HK-2 (cell line): ENCODE measurements at regions not wholly inside any gene's neighbourhood (a gene's known extent, or its start where the extent isn't known, plus 50 kb on each side); places are given as distances from the start of the nearest gene placed in this dataset.

Experiments
- DNase-seq: peaks from one replicate; pipeline ENCODE4 v3.0.0-alpha.2; 2018; ENCODE audit not compliant: unreplicated experiment

DNA sequence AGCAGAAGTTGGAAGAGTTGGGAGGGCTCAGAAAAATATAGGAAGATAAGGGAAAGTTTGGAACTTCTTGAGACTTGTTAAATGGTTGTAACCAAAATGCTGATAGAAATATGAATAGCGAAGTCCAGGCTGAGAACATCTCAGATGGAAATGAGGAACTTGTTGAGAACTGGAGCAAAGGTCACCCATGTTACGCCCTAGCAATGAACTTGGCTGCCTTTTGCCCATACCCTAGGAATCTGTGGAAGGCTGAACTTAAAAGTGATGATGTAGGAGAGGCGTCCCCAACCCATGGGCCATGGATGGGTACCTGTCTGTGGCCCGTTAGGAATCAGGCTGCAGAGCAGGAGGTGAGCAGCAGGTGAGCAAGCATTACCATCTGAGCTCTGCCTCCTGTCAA is 347.8 kb downstream of the ARL4A start:
- no peak for DNase-seq

DNA sequence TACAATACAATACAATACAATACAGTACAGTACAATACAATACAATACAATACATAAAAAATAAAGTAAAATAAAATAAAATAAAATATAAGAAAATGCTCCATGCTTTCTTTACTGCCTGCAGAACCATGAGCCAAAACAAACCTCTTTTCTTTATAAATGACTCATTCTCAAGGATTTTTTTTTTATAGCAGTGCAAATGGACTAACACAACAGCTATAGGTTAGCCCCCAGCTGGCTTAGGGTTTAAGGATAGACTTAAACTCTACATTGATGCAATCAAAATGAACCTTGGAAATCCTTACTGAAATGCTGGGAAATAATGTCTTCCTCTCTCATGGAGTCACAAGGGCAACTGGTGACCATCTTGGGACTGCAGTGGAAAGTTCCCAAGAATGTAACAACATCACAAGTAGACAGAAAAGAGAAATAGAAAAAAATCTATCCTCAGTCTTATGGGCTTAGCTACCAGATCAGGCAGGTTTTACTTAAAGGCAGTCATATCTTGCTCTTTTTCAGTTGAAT is 348.9 kb downstream of the ARL4A start:
- DNase-seq: no peak

DNA sequence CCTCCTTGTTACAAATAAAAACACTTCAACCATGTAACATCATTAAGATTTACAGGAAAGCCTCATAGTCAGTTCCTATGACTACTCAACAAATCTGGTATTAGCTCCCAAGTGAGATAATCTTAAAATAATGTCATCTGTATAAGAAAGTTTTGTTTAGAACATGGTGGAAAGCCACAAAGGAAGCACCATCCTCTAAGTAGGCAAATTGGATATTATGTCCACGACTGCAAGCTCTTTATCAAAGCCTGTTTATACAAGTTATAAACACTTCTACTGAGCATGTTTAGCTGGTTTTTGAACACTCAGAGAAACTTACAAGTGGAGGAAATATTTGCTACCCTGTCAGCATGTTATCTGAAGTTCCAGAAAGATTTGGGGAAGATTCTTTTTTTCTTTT is 349.8 kb downstream of the ARL4A start:
- no peak for DNase-seq

DNA sequence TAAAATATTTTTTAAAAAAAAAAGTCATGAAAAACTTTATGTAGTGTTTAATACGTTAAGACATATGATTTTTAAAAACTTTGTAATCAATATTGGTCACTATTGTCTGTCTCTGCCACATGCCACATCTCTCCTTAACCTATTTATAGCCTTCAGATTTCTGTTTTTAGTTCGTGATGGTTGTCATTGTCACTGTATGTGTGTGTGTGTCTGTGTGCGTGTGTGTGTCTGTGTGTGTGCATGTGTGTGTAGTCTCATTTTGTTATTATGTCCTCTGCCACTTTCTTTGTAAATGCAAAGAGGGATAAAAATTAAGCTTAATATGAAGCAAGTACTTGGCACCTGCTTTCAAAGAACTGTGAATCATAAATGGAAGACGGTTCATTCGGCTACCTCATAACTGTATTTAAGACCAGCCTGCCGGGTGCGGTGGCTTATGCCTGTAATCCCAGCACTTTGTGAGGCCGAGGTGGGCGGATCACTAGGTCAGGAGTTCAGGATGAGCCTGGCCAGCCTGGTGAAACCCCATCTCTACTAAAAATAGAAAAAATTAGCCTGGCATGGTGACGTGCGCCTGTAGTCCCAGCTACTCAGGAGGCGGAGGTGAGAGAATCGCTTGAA is 354.0 kb downstream of the ARL4A start:
- no peak for DNase-seq

DNA sequence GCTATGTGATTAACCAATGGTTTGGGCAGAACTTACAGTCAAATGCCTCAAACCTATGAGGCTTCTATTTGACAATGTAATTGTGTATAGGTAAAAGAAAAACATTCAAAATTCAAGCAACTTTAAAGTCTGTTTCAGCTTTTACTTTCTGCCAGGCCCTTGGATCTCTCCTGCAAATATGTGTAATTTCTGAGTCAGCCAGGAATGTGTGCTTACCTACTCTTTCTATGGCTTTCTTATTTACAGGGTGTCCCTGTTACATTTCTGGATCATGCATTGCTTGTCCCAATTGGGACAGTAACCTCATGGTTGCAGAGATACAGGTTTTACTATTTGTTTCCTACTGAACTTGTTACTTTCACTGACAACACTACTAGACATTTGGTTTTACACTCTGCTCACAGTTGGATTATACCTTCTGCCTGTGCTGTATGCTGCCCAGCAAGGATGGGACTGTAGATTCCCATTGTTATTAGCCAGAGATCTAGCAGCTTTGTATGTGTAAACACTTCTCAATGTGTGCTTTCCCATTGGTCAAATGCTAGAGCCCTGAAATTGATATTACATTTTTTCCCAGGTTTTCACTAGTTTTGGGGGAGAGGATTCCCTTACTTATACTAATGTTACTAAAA is 355.3 kb downstream of the ARL4A start:
- no peak for DNase-seq

DNA sequence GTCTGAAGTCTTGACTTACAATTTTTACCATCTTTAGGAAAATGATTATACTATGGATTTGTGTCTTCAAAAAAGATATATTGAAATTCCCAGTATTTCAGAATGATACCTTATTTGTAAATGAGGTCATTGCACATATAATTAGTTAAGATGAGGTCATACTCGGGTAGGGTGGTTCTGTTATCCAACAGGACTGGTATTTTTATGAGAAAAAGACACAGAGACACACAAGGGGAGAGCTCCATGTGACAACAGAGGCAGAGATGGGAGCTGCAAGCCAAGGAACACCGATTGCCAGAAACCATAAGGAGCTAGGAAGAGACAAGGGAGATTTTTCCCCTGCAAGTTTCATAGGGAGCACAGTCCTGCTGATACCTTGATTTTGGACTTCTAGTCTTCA is 356.9 kb downstream of the ARL4A start:
- no peak for DNase-seq

DNA sequence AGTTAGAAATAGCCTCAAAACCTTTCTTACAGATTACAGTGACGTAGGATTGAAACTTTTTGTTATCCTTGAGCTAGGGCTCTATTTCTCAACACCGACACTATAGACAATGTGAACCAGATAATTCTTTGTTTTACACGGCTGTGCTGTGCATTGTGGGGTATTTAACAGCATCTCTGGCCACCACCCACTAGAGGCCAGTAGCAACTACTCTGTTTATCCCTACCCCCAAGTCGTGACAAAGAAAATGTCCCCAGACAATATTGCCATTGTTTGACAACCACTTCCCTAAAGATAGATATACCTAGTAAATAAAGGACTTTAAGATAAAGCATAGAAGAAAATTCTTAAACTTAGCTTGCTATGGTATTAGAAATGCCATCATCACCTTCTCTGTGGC is 359.6 kb downstream of the ARL4A start:
- DNase-seq: no peak

DNA sequence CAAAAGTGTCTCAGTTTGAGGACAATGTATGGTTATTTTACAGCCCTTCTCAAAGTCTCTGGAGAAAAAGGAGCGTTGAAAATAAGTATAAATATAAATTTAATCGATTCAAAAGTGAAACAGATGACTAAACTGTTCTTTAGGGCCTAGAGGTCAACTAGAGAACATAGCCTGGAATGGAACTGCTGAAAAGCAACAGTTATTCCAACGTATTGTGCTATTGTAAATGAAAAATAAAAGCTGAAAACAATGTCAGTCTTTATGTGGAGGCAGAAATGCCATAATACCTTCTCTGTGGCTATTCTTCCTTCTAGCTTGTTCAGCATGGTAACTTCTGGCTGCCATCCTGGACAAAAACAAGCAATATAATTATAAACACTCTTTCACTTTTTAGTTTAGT is 362.5 kb downstream of the ARL4A start:
- DNase-seq: no peak

DNA sequence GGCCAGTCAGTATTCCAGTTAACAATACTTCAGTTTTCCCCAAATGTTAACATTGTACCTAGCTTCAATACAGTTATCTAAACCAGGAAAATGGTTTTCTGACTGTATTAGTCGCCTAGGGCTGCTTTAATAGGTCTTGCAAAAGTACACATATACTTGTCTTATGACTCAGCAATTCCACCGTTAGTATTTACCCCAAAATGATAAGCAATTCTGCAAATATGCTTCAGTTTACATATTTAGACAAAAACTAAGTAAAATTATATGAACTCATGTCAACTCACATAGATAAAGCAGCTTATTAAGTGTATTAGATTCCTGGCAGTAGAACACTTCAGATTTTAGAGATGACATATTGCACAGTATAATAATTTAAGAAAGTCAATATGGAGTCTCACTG is 363.3 kb downstream of the ARL4A start:
- DNase-seq: no peak

DNA sequence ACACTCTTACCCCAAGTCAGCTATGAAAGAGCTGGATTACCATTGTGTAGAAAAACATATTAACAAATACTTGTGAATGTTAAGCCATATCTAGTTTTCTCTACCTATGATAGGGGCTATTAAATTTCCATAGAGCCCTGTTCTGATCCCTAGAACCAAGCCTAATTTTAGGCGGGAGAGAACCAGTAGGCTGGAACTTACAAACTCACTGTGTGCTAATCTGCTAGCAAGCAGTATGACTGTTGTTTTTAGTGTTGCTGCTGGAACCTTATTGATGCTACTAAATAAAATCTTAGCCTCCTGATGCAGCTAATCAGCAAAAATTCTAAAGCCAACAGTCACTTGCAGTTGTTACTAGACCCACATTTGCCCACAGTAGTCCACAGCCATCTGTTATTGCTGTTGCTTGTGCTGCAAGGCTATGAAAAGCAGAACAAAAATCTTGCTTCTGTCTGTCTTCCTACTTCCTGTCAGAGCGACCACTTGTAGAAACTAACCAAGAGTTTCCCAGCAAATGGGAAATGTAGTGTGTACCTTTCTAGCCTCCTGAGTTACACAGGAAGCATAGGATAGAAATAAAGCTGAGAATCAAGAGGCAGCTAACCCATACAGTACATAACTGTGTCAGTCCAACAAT is 368.4 kb downstream of the ARL4A start:
- DNase-seq: no peak

DNA sequence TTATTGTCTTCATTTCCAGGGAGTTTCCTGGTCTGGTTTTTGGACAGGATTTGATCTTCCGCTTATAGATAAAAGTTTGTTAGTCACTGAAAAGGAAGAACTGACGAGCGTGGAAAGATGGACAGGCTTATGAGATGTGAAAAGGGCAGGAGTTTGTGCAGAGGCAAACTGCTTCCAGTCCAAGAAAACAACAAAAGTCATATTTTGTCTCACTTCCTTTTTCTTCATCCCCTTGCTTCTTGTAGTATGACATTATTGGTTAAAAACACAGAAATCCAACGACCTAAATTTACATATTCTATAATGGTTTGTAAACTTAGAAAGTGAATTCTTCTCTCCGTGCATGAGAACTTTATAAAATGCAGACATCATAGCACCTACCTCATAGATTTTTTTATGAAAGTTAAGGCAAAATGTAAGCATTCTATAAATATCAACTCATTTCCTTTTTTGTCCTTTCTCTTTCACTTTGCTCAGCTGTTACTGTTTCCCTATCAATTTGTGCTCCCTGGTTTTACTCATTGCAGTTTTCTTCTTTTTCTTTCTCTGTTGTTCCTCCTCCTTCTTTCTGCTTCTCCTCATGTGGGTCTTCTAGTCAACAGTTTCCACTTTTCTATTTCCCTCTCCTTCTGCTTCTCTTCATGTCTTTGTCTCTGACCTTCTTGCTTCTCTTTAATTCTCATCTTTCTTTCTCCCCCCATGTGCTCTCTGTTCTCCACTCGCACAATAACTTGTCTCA is 370.2 kb downstream of the ARL4A start:
- DNase-seq: no peak

DNA sequence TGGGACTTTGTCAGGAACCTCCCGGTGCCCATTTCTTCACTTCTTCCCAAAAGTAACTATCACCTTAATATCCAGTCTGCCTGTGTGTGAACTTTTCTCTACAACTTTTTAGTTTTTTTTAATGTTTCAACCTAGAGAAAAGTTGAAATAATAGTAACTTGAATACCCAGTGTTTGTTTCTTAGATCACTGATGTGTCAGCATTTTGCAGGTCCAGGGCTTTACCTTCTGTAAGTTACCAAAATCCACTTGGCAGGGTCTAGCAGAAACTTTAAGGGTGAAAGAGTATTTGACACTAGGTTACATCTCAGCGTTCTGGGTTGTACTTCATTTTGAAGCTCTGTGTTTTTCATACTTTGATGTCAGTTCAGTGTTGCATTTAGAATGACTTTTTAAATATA is 372.7 kb downstream of the ARL4A start:
- DNase-seq: no peak

DNA sequence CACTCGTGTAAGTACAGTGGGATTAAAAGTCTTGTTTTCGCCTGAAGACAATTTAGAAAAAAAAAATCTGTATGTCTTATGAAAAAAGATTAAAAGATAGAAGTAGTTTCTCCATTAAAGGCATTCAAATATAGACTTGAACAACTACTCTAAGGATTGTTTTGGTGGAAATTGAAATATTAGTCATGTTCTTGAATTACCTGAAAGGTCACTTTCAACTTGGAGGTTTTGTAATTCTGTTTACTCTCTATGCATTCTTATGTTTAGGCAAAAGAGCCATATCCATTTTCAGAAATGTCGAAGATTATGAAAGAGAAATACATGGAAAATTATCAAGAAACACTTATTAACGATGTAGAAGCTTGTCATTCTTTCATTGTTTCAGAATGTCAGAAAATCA is 373.7 kb downstream of the ARL4A start:
- DNase-seq: no peak

DNA sequence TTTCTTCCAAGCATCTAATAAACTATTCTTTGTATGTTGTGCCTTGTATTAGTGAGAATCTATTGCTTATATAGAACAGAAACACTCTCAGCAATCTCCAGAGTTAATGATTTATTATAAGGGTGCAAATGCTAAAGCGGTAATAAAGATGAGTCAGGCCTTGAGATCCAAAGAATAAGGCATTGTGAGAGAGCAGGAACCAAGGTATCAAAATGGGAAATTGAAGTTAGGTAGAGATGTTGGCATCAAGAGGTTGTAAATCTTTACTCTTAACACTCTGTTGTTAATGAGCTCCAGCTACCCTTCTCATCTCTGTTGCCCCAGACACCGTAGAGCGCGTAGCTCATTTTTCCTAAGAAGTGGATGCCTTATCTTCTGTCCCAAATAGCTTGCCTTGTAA is 375.2 kb downstream of the ARL4A start:
- DNase-seq: no peak

DNA sequence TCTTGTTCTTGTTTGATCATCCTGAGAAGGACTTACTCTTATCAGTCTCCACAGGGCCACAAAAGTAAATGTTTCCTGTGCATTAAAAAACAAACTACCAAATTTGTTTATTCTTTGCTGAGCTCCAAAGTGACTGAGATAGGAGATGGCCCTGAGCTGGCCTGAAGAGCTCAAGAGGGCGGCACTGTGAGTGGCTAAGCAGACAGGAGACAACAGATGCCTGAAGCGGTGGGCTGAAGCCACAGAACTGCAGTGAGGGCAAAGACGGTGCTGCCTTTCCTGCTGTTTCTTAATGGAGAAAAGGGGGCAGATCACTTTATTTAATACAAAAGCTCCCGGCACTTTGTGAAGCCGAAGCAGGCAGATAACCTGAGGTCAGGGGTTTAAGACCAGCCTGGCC is 379.6 kb downstream of the ARL4A start:
- no peak for DNase-seq

DNA sequence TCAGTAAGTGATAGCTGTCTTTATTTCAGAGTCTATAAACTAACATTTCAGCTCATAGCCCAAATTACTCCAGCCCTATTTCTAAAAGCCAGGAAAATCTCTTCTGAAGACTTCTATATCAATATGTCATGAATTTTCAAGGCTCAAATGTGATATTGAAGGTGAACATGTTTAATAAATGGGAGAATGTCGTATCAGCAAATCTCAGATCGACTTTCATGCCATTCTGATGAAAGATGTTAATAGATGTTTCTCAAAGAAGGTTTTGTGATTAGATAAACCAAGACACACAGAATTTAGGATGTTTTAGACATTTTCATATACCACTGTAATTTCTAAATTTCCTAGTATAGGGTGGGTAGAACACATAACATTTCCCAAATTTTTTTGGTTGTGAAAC is 380.6 kb downstream of the ARL4A start:
- DNase-seq: no peak

DNA sequence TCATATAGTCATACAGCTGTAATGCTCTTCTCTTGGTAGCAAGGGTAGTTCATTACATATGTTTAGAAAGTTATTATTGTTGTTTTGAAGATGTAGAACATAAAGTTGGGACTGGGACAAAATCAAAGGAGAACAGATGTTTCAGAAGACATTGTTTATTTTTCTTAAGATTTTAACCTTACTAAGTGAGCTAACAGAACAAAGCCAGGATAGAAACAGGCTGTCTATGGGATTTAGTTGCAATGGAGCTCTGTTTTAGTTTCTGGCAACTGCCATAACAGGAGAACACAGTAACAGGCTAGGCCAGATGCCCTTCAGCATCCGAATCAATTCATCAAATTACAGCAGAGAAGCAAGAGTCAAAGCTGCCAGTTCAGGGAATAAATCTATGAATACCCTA is 382.4 kb downstream of the ARL4A start:
- DNase-seq: no peak

DNA sequence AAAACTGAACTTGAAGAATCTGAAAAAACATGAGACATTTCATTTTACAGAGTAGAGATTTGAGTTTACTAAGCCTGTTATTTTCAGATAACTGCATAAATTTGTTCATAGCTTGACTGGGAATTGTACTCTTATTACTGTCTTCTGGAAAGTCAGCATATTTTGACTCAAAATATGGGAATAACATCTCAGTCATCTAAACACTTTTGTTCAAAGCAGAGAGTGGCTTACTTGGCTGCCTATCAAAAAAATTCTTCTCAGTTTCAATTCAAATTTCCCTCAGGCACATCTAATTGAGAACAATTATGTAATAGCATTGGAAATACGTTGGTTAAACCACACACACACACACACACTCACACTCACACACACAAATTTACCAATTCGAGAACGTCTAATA is 384.6 kb downstream of the ARL4A start:
- DNase-seq: no peak

DNA sequence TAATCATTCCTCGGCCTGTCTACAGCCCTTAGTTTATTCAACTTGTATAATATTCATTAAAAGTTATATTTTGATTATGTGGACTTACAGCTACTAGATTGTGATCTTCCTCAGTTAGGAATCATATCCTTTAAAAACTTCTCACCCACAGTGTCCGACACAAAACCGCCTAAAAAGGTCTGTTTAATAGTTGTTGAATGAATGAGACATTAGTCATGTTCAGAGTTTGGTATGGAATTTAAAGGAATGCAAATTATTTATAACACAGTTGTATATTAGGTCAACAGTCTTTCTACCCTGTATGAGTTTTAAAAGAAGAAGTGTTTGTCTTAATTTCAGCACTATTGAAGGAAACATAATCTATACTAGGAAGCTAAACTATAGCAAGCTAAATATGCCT is 390.0 kb downstream of the ARL4A start:
- DNase-seq: no peak

DNA sequence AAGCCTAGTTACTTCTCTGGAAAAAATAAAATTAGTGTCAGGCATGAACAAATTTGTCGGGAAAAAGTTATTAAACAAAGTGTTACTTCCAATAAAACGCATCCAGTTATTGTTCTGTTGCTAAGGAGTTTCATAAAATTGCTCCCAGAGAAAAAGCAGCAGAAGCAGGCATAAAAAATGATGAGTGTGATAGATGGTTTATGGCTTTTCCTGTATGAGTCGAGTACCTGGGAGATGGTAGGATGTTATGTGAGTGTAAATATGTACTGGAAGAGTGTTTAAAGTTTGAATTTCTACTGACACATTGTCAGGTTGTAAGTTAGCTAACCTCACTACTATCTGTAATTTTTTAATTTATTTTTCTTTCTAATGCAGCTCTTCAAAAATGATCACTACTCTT is 390.7 kb downstream of the ARL4A start:
- no peak for DNase-seq

DNA sequence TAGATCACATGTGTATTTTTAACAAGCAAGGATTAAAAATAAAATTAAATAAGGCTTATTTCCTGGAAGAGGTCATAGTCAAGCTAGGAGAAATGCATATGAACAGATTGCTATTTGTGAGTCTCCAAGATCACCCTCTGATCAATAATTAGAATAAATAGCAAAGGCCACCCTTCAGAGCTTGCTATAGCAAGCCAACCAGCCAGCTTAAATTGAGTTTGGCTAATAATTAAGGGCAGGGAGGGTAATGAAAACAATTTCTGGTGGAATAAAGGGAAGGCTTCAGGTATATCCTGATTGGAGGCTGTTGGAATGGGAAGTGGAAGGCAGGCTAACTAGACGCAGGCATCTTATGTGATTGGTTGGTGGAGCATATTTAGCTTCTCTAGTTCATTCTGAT is 403.5 kb downstream of the ARL4A start:
- no peak for DNase-seq

DNA sequence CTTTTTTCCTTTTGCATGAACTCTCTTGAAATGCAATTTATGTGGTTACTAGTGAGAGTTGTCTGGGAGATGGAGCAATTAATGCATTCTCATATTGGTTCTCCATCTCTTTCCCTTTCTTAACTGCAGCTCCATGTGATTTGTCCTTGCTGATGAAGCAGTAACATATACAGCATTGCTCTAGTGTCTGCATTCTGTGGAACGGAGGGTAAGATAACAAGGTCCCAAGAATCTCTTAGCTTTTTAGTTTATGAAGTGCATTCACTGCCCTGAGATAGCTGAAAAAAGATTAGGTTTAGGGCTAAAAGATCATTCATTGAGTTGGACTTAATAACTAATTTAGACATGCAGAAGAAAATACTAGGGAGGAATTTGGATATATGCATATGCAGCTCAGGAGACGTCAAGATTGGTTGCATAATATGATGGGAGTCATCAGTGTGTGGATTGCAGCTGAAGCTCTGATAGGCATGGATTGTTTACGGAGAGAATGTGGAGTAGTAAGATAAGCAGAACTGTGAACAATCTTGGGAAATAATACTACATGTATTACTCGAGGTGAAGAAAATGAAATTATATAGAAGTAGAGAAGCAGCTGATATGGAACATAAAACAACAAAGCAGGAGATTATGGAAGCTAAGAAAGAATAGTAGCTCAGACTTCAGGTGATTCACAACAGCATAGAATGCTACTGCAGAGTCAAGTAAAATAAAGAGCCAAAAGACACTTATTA is 404.7 kb downstream of the ARL4A start:
- no peak for DNase-seq
